ENCODE measurements at regions not wholly inside any gene's neighbourhood (a gene's known extent, or its start where the extent isn't known, plus 50 kb on each side); places are given as distances from the start of the nearest gene placed in this dataset.

DNA sequence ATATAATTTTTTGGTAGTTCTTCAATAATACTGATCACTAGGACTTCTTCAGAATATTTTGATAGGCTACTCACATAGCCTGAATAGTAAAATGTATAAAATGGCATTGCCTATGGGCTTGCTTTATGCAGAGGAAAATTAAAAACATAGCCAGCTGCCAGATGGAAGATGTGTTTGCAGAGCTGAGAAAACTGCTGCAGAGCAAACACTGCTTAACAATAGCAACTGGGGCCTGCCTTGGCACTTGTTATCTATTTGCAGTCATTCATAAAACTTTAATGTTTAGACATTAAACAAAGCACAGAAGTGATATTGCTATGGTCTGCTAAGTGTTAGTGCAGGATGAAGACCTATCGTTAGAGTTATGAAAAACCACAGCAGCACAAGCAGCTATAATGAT is 151.5 kb upstream of the SMC2 start:
- Histone ChIP-seq H2AK5ac (ENCODE audit: low read length, severe bottlenecking) (no peak overlapping the region), H2AFZ (ENCODE audit: low read depth, low read length) (no peak overlapping the region), H2BK5ac (ENCODE audit: low read depth, low read length, poor library complexity, severe bottlenecking) (no peak overlapping the region), H2BK15ac (ENCODE audit: low read depth, poor library complexity, severe bottlenecking) (no peak overlapping the region), H4K8ac (ENCODE audit: low read length) (no peak overlapping the region), H3K14ac (ENCODE audit: low read length in 2 of 2) (no peak overlapping the region), H3K18ac (ENCODE audit: low read depth in 1 of 2, low read length in 2 of 2) (no peak overlapping the region), H3K4ac (ENCODE audit: low read depth in 1 of 2, low read length in 2 of 2) (no peak overlapping the region), H3K36me3 (ENCODE audit: control insufficient read depth in 1 of 2, insufficient read depth in 2 of 2, low read depth in 1 of 2, low read length in 2 of 2) (no peaks in the 10 kb centered on the region), H3K9me3 (ENCODE audit: control insufficient read depth, low read length) (no peaks in the 10 kb centered on the region), H4K91ac (ENCODE audit: low read length) (no peak overlapping the region), H3K4me1 (ENCODE audit: control insufficient read depth, insufficient read depth, low read depth, low read length) (no peaks in the 10 kb centered on the region), H3K79me1 (replicated peaks; ENCODE audit: low read length, poor library complexity, severe bottlenecking) (no peaks in the 10 kb centered on the region), H2BK12ac (ENCODE audit: low read length in 2 of 2) (no peak overlapping the region), H3K9ac (ENCODE audit: low read length) (no peak overlapping the region), H3K27ac (ENCODE audit: low read length, poor library complexity, severe bottlenecking) (no peak overlapping the region), H2BK120ac (ENCODE audit: low read depth, low read length) (no peak overlapping the region), H3K27me3 (ENCODE audit: control insufficient read depth in 1 of 2, insufficient read depth in 1 of 2, low read length in 2 of 2) (no peaks in the 10 kb centered on the region), H3K4me2 (ENCODE audit: low read length, poor library complexity, severe bottlenecking) (no peak overlapping the region), H3K23ac (ENCODE audit: low read length in 2 of 2) (no peak overlapping the region), H3K4me3 (ENCODE audit: insufficient read depth in 1 of 2, low read depth in 1 of 2, low read length in 2 of 2) (no peak overlapping the region)
- no peak for DNase-seq
- whole genome bisulfite sequencing, result 100% methylated on average over 1 of the region's 1 CpG

GRCh38 chr9:103949096-103949495 is 145.0 kb upstream of the SMC2 start:
- Histone ChIP-seq H2BK12ac (ENCODE audit: low read length in 2 of 2) (no peak overlapping the region), H3K27me3 (ENCODE audit: control insufficient read depth in 1 of 2, insufficient read depth in 1 of 2, low read length in 2 of 2) (no peaks in the 10 kb centered on the region), H3K36me3 (ENCODE audit: control insufficient read depth in 1 of 2, insufficient read depth in 2 of 2, low read depth in 1 of 2, low read length in 2 of 2) (no peaks in the 10 kb centered on the region), H2AK5ac (ENCODE audit: low read length, severe bottlenecking) (no peak overlapping the region), H3K9me3 (ENCODE audit: control insufficient read depth, low read length) (no peaks in the 10 kb centered on the region), H3K4me1 (ENCODE audit: control insufficient read depth, insufficient read depth, low read depth, low read length) (no peaks in the 10 kb centered on the region), H4K8ac (ENCODE audit: low read length) (no peak overlapping the region), H3K18ac (ENCODE audit: low read depth in 1 of 2, low read length in 2 of 2) (no peak overlapping the region), H3K79me1 (replicated peaks; ENCODE audit: low read length, poor library complexity, severe bottlenecking) (no peaks in the 10 kb centered on the region), H3K23ac (ENCODE audit: low read length in 2 of 2) (no peak overlapping the region), H2AFZ (ENCODE audit: low read depth, low read length) (no peak overlapping the region), H4K91ac (ENCODE audit: low read length) (no peak overlapping the region), H3K27ac (ENCODE audit: low read length, poor library complexity, severe bottlenecking) (no peak overlapping the region), H3K4ac (ENCODE audit: low read depth in 1 of 2, low read length in 2 of 2) (no peak overlapping the region), H3K14ac (ENCODE audit: low read length in 2 of 2) (no peak overlapping the region), H2BK15ac (ENCODE audit: low read depth, poor library complexity, severe bottlenecking) (no peak overlapping the region), H3K4me2 (ENCODE audit: low read length, poor library complexity, severe bottlenecking) (no peak overlapping the region), H3K4me3 (ENCODE audit: insufficient read depth in 1 of 2, low read depth in 1 of 2, low read length in 2 of 2) (no peak overlapping the region), H2BK5ac (ENCODE audit: low read depth, low read length, poor library complexity, severe bottlenecking) (no peak overlapping the region), H2BK120ac (ENCODE audit: low read depth, low read length) (no peak overlapping the region), H3K9ac (ENCODE audit: low read length) (no peak overlapping the region)
- no peak for DNase-seq

DNA sequence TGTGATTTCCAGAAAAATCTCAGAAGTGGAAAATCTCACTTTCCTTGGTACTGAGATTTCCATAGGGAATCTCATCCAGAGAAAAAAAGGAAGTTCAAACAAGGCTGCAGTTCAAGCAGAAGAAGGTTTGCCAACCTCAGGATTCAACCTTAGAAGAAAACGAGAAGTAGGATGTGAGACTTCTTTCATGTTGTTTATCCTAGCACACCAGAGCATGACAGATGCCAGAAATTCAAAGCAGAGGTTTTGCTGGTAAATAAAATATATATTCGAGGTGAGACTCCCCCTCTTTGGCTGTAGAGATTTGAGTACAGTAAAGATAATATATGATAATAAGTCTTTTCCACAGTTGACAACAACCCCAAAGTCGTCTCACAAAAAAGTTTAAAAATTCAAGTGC is 116.9 kb upstream of the SMC2 start:
- no peaks in the 10 kb centered on the region for H3K27me3 ChIP-seq (ENCODE audit: control insufficient read depth in 1 of 2, insufficient read depth in 1 of 2, low read length in 2 of 2)
- H4K8ac ChIP-seq (ENCODE audit: low read length), result no peak overlapping the region
- H3K4me1 ChIP-seq (ENCODE audit: control insufficient read depth, insufficient read depth, low read depth, low read length), result no peaks in the 10 kb centered on the region
- H3K36me3 ChIP-seq (ENCODE audit: control insufficient read depth in 1 of 2, insufficient read depth in 2 of 2, low read depth in 1 of 2, low read length in 2 of 2), result no peaks in the 10 kb centered on the region
- no peak overlapping the region for H4K91ac ChIP-seq (ENCODE audit: low read length)
- no peak overlapping the region for H2BK15ac ChIP-seq (ENCODE audit: low read depth, poor library complexity, severe bottlenecking)
- H3K9me3 ChIP-seq (ENCODE audit: control insufficient read depth, low read length), result peaks cover 7% of the 10 kb centered on the region
- no peak overlapping the region for H3K18ac ChIP-seq (ENCODE audit: low read depth in 1 of 2, low read length in 2 of 2)
- no peak overlapping the region for H2BK5ac ChIP-seq (ENCODE audit: low read depth, low read length, poor library complexity, severe bottlenecking)
- H3K14ac ChIP-seq (ENCODE audit: low read length in 2 of 2), result no peak overlapping the region
- H3K79me1 ChIP-seq (replicated peaks; ENCODE audit: low read length, poor library complexity, severe bottlenecking), result no peaks in the 10 kb centered on the region
- no peak overlapping the region for H2BK120ac ChIP-seq (ENCODE audit: low read depth, low read length)
- no peak overlapping the region for H2BK12ac ChIP-seq (ENCODE audit: low read length in 2 of 2)
- no peak overlapping the region for H2AFZ ChIP-seq (ENCODE audit: low read depth, low read length)
- WGBS, result 73% methylated on average over 2 of the region's 3 CpGs
- no peak for DNase-seq
- no peak overlapping the region for H3K4me2 ChIP-seq (ENCODE audit: low read length, poor library complexity, severe bottlenecking)
- H2AK5ac ChIP-seq (ENCODE audit: low read length, severe bottlenecking), result no peak overlapping the region
- H3K9ac ChIP-seq (ENCODE audit: low read length), result no peak overlapping the region
- no peak overlapping the region for H3K4ac ChIP-seq (ENCODE audit: low read depth in 1 of 2, low read length in 2 of 2)
- H3K4me3 ChIP-seq (ENCODE audit: insufficient read depth in 1 of 2, low read depth in 1 of 2, low read length in 2 of 2), result no peak overlapping the region
- no peak overlapping the region for H3K27ac ChIP-seq (ENCODE audit: low read length, poor library complexity, severe bottlenecking)
- no peak overlapping the region for H3K23ac ChIP-seq (ENCODE audit: low read length in 2 of 2)

DNA sequence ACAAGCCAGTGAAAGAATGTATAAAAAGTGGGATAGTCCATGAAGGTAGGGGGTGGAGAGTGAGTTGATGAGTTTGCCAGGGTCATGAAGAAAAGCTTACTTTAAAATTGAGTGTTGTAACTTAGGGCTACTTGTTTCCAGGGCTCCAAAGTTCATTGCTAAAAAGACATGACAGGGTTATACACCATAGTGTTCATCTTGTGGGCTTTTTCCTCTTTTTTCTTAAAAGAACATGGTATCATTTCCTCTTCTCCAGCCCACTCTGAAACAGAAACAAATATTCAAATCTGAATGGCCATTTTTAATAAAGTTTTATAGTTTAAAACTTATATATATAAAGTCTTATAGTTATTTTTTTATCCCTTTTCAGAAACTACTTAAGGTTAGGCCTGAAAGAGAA is 115.7 kb upstream of the SMC2 start:
- no peak overlapping the region for H3K27ac ChIP-seq (ENCODE audit: low read length, poor library complexity, severe bottlenecking)
- no peak overlapping the region for H3K4me2 ChIP-seq (ENCODE audit: low read length, poor library complexity, severe bottlenecking)
- no peaks in the 10 kb centered on the region for H3K27me3 ChIP-seq (ENCODE audit: control insufficient read depth in 1 of 2, insufficient read depth in 1 of 2, low read length in 2 of 2)
- no peak overlapping the region for H3K18ac ChIP-seq (ENCODE audit: low read depth in 1 of 2, low read length in 2 of 2)
- H3K4me3 ChIP-seq (ENCODE audit: insufficient read depth in 1 of 2, low read depth in 1 of 2, low read length in 2 of 2), result no peak overlapping the region
- no peak overlapping the region for H3K23ac ChIP-seq (ENCODE audit: low read length in 2 of 2)
- H2BK15ac ChIP-seq (ENCODE audit: low read depth, poor library complexity, severe bottlenecking), result no peak overlapping the region
- no peak overlapping the region for H3K14ac ChIP-seq (ENCODE audit: low read length in 2 of 2)
- no peaks in the 10 kb centered on the region for H3K36me3 ChIP-seq (ENCODE audit: control insufficient read depth in 1 of 2, insufficient read depth in 2 of 2, low read depth in 1 of 2, low read length in 2 of 2)
- H3K4me1 ChIP-seq (ENCODE audit: control insufficient read depth, insufficient read depth, low read depth, low read length), result no peaks in the 10 kb centered on the region
- H3K9me3 ChIP-seq (ENCODE audit: control insufficient read depth, low read length), result no peaks in the 10 kb centered on the region
- no peaks in the 10 kb centered on the region for H3K79me1 ChIP-seq (replicated peaks; ENCODE audit: low read length, poor library complexity, severe bottlenecking)
- no peak overlapping the region for H2BK12ac ChIP-seq (ENCODE audit: low read length in 2 of 2)
- H2BK5ac ChIP-seq (ENCODE audit: low read depth, low read length, poor library complexity, severe bottlenecking), result no peak overlapping the region
- no peak overlapping the region for H2AFZ ChIP-seq (ENCODE audit: low read depth, low read length)
- no peak overlapping the region for H2AK5ac ChIP-seq (ENCODE audit: low read length, severe bottlenecking)
- no peak overlapping the region for H4K91ac ChIP-seq (ENCODE audit: low read length)
- no peak overlapping the region for H3K9ac ChIP-seq (ENCODE audit: low read length)
- H4K8ac ChIP-seq (ENCODE audit: low read length), result no peak overlapping the region
- no peak for DNase-seq
- no peak overlapping the region for H2BK120ac ChIP-seq (ENCODE audit: low read depth, low read length)
- H3K4ac ChIP-seq (ENCODE audit: low read depth in 1 of 2, low read length in 2 of 2), result no peak overlapping the region
